Omental fat pad (tissue), 3 donors: ENCODE measurements at regions not wholly inside any gene's neighbourhood (a gene's known extent, or its start where the extent isn't known, plus 50 kb on each side); places are given as distances from the start of the nearest gene placed in this dataset.

ENCODE experiments used
- ATAC-seq: fragments of 150-250 bp; one replicate; pipeline ENCODE4 v1.9.1; 2016; ENCODE audit warnings: mild to moderate bottlenecking, moderate library complexity; ENCODE audit not compliant: low FRiP score
- DNase-seq: peaks from one replicate; pipeline ENCODE4 v3.0.0-alpha.2; 2019; ENCODE audit warnings: low spot score
- CTCF ChIP-seq, 3 donors: fragments of 450-650 bp; IDR thresholded peaks; one replicate each; pipeline ENCODE4 v1.5.1; 2016 to 2017; ENCODE audit warnings: antibody characterized with exemption in 3 of 3, mild to moderate bottlenecking in 3 of 3, moderate library complexity in 2 of 3

GRCh38 chr20:24837781-24838450, 111.2 kb upstream of the CST7 start:
- no peak for TF ChIP-seq CTCF (IDR thresholded peaks at IDR 0.05)
- no peak for DNase-seq
- no peak for ATAC-seq

- TF ChIP-seq CTCF (IDR thresholded peaks at IDR 0.05): no peak
- no peak for DNase-seq
Measured at GRCh38 chr20:24838546-24839535, 110.2 kb upstream of the CST7 start.

GRCh38 chr20:24840121-24840713, 108.9 kb upstream of the CST7 start:
- DNase-seq (no peak), ATAC-seq (no peak)
- TF ChIP-seq CTCF (IDR thresholded peaks at IDR 0.05): no peak

More at GRCh38 chr20:24838546-24839535, 110.2 kb upstream of the CST7 start:
- no peak for ATAC-seq

- ATAC-seq (no peak), DNase-seq (no peak)
- TF ChIP-seq CTCF (IDR thresholded peaks at IDR 0.05): no peak
Measured at GRCh38 chr20:24842274-24842917, 106.7 kb upstream of the CST7 start.

GRCh38 chr20:24842918-24843715, 106.0 kb upstream of the CST7 start:
- ATAC-seq (no peak), DNase-seq (no peak)
- no peak for TF ChIP-seq CTCF (IDR thresholded peaks at IDR 0.05)

- no peak for TF ChIP-seq CTCF (IDR thresholded peaks at IDR 0.05)
- DNase-seq (no peak), ATAC-seq (no peak)
Measured at GRCh38 chr20:24850176-24850575, 98.9 kb upstream of the CST7 start.
